ENCODE measurements at regions not wholly inside any gene's neighbourhood (a gene's known extent, or its start where the extent isn't known, plus 50 kb on each side); places are given as distances from the start of the nearest gene placed in this dataset.
"Not testable (repeated sequence)": the region's sequence is repeated elsewhere in the genome, so short reads cannot be mapped to it uniquely, and the experiment has no call there.

- Histone ChIP-seq H3K4me3 (no peak overlapping the region), H3K9me3 (no peaks in the 10 kb centered on the region), H3K27me3 (no peaks in the 10 kb centered on the region), H3K27ac (no peak overlapping the region), H3K4me1 (no peaks in the 10 kb centered on the region), H3K36me3 (replicated peaks in 1 of 2; ENCODE audit: insufficient read depth in 1 of 2, low read depth in 2 of 2) (no peaks in the 10 kb centered on the region)
- WGBS, 2 donors, result 58 to 75% methylated on average over 1 of the region's 1 CpG
- TF ChIP-seq CTCF (IDR thresholded peaks at IDR 0.05), result no peak
- TF ChIP-seq POLR2A (IDR thresholded peaks at IDR 0.05), result no peak
- intact Hi-C loops (cut with DNase I), result no loop called here
- DNase-seq (no peak), ATAC-seq (no peak)
Measured at GRCh38 chr5:30152431-30152830, 1041.1 kb upstream of the CDH6 start.

- Histone ChIP-seq H3K9me3 (no peaks in the 10 kb centered on the region), H3K27me3 (no peaks in the 10 kb centered on the region), H3K36me3 (replicated peaks in 1 of 2; ENCODE audit: insufficient read depth in 1 of 2, low read depth in 2 of 2) (no peaks in the 10 kb centered on the region), H3K27ac (no peak overlapping the region), H3K4me1 (no peaks in the 10 kb centered on the region), H3K4me3 (no peak overlapping the region)
- no peak for ATAC-seq
- no peak for DNase-seq
- TF ChIP-seq CTCF (IDR thresholded peaks at IDR 0.05), result no peak
- no peak for TF ChIP-seq POLR2A (IDR thresholded peaks at IDR 0.05)
- intact Hi-C loops (cut with DNase I), result no loop called here
Measured at GRCh38 chr5:30150231-30150630, 1043.3 kb upstream of the CDH6 start.

GRCh38 chr5:30149526-30149925 is 1044.0 kb upstream of the CDH6 start:
- DNase-seq, result no peak
- intact Hi-C loops (cut with DNase I), result no loop called here
- ATAC-seq, result no peak
- TF ChIP-seq CTCF (IDR thresholded peaks at IDR 0.05), result no peak
- H3K36me3 ChIP-seq (replicated peaks in 1 of 2; ENCODE audit: insufficient read depth in 1 of 2, low read depth in 2 of 2), result no peaks in the 10 kb centered on the region
- no peak overlapping the region for H3K27ac ChIP-seq
- H3K4me1 ChIP-seq, result no peaks in the 10 kb centered on the region
- H3K9me3 ChIP-seq, result no peaks in the 10 kb centered on the region
- H3K27me3 ChIP-seq, result no peaks in the 10 kb centered on the region
- no peak overlapping the region for H3K4me3 ChIP-seq

- WGBS, 2 donors, result 16 to 17% methylated on average over 1 of the region's 1 CpG
- no peaks in the 10 kb centered on the region for H3K27me3 ChIP-seq
- ATAC-seq, result no peak
- no peaks in the 10 kb centered on the region for H3K4me1 ChIP-seq
- TF ChIP-seq CTCF (IDR thresholded peaks at IDR 0.05) (no peak), POLR2A (IDR thresholded peaks at IDR 0.05) (no peak)
- H3K36me3 ChIP-seq (replicated peaks in 1 of 2; ENCODE audit: insufficient read depth in 1 of 2, low read depth in 2 of 2), result no peaks in the 10 kb centered on the region
- H3K9me3 ChIP-seq, result no peaks in the 10 kb centered on the region
- DNase-seq, result no peak
- H3K27ac ChIP-seq, result no peak overlapping the region
- intact Hi-C loops (cut with DNase I), result no loop called here
- H3K4me3 ChIP-seq, result no peak overlapping the region
Measured at GRCh38 chr5:30147976-30148375, 1045.5 kb upstream of the CDH6 start.

GRCh38 chr5:30144059-30144458 is 1049.4 kb upstream of the CDH6 start:
- H3K4me3 ChIP-seq; H3K36me3 ChIP-seq (replicated peaks in 1 of 2; ENCODE audit: insufficient read depth in 1 of 2, low read depth in 2 of 2); intact Hi-C loops (cut with DNase I); H3K27me3 ChIP-seq; ATAC-seq; H3K9me3 ChIP-seq; H3K4me1 ChIP-seq; H3K27ac ChIP-seq; DNase-seq: not testable (repeated sequence)
- WGBS, 2 donors, result 44 to 59% methylated on average over 4 of the region's 4 CpGs

Measured in body of pancreas (tissue), 4 donors.